Left lobe of liver (tissue), 2 donors: ENCODE measurements at regions not wholly inside any gene's neighbourhood (a gene's known extent, or its start where the extent isn't known, plus 50 kb on each side); places are given as distances from the start of the nearest gene placed in this dataset.
"Not testable (repeated sequence)": the region's sequence is repeated elsewhere in the genome, so short reads cannot be mapped to it uniquely, and the experiment has no call there.

Experiments used
- ATAC-seq: fragments of 200-7000 bp; cut with Tn5 transposase; one replicate; pipeline ENCODE4 v1.9.1; 2020; ENCODE audit warnings: mild to moderate bottlenecking, moderate library complexity
- DNase-seq: peaks from one replicate; pipeline ENCODE4 v3.0.0-alpha.2; 2020; ENCODE audit warnings: low spot score
- donor health status: DM: no; HTN: no; CAD: no; lungs with moderate emphysema.
- donor health status: DM: no; HTN: yes; CAD: no.

DNA sequence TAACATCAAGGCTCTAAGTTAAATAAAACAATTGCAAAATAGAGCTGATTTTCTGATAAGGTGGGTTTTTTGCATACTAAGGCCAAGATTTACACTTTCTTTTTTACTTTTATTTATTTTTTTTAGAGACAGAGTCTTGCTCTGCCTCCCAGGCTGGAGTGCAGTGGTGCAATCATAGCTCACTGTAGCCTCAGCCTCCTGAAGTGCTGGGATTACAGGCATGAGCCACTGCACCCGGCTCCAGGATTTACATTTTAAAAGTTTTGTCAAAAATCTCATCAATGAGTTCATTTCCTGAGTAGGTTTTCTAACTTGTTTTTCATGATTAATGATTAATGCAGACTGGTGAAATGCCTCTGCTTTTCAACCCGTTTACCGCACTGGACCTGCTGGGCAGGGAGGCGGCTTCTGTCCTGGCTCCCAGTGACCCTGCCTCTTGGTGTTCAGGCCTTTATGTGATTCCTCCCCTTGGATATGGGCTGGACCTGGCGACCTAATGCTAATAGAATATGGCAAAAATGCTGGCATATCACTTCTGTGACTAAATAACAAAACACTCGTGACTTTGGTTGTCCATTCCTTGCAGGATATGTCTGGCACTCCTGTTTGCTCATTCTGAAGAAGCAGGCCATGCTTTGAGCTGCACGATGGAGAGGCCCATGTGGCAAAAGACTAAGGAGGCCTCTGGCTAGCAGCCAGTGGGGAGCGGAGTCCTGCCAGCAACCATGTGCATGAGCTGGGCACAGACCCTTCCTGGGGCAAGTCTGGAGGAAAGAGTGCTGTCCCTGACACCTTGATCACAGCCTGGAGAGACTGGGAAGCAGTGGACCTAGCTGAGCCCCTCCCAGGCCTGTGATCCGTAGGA is 72.2 kb upstream of the PTCH1 start:
- ATAC-seq (peak; percentile 93), DNase-seq (peak; percentile 52)

DNA sequence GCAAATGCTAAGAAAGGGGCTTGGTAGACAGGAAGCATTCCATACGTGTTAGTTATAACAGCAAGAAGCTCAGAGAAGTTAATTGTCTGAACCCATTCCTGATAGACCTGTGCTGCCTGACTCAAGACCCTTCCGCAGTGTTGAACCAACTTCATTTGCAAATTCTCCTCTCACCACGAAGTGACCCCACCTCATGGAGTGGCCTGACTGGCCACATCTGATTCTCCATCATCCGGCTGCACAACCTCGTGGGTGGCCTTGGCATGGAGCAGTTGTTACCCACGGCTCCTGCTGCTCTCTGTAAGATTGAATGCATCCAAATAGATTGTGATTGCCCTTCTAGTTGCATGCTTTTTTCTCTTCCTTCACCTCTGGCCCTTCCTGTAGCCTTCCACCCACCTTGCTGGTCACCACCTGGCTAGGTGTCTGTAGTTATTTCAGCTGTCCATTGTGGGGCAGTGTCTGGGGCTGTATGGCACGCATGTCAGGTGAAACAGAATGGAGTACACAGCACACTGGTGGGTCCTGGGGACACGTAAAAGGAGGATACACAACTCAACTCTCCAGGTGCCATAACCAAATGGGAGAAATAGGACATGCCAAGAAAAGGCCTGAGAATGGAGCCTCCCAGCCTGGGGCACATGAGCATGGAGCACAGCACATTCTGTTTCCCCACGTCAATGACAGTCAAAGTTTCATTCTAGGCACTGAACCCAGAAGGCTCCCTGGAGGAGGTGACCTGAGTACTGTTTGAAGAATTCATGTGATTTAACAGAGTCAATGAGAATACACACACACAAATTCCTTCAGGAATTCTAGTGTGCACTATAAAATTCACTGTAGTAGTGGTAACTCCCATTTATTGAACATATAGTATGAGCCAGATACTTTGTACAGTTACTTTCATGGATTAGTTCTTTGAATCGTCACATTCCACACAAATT is 70.5 kb upstream of the PTCH1 start:
- DNase-seq (no peak), ATAC-seq (no peak)

- no peak for DNase-seq
- ATAC-seq, result no peak
Measured at GRCh38 chr9:95586326-95586725, 69.6 kb upstream of the PTCH1 start.

- no peak for DNase-seq
Measured at GRCh38 chr9:95585824-95586223, 69.1 kb upstream of the PTCH1 start.

GRCh38 chr9:95584176-95584575 is 67.4 kb upstream of the PTCH1 start:
- no peak for ATAC-seq
- no peak for DNase-seq

More at GRCh38 chr9:95585824-95586223, 69.1 kb upstream of the PTCH1 start:
- no peak for ATAC-seq

- DNase-seq (no peak), ATAC-seq (no peak)
Measured at GRCh38 chr9:95581900-95582299, 65.1 kb upstream of the PTCH1 start.

DNA sequence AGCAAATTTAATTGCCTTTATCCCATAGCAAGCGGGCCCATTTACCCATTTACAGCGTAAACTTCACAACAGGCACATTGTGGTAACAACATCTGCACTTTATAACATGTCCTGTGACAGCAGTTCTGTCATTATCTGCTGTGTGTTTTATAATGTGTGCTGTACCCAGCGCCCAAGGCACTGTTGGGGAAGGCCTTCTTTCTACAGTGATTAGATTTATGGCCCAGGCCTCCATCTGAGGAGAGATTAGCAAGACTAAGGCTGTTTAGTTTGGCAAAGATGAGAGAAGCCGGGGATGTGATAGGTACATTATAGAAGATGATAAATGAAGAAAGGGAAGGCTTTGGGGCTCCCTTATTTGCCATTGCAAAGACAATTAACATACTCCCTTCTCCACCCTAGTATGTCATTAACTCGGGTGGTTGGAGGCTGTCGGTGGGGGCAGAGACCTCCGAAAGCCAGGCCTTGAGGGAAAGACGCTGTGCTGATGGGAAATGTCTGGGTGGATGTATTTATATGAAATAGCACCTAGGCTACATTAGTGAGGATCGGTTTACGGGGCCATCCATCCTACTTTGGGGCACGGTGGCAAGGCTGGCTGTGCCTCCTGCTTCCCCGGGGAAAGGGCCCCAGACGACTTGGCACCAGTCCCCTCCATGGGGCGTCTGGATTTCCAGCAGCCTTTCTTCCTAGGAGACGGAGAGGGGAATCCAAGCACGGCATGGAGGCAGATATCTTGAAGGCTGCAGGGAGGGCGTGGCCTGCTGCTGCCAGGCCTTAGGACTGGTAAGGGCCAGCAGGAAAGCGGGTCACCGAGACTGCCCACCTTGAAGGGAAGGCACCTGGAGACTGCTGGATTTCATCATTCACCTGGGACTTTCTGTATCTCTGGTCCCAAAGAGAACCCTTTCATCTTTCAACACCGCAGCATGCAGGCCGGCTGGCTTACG is 64.3 kb upstream of the PTCH1 start:
- ATAC-seq, result no peak
- no peak for DNase-seq

DNA sequence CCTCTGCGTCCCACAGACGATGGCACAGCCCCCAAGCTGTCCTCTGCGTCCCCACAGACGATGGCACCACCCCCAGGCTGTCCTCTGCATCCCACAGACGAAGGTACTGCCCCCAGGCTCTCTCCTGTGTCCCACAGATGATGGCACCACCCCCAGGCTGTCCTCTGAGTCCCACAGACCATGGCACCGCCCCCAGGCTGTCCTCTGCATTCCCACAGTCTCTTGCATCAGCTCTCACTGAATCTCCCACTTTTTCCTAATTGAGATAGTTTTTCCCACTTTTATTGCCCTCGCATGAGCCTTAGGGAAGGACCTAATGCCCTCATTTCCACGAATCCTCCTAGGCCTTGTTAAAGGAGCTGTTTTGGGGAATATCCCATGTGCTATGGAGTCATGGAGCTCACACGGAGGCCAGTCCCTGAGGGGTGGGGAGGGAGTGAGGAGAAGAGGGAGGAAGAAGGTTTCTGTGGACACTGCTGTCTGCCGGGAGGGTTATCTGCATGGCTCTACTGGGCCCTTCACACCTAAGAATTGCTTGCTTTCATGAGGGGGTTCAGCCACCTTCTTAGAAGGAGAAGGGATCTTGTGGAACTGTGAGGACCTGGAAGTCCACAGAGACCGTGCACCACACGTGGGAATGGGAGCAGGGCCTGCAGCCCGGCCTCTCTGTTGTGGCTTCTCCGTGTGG is 58.2 kb upstream of the PTCH1 start:
- DNase-seq (no peak), ATAC-seq (no peak)

GRCh38 chr9:95574176-95574575 is 57.4 kb upstream of the PTCH1 start:
- DNase-seq, result no peak
- ATAC-seq, result no peak

DNA sequence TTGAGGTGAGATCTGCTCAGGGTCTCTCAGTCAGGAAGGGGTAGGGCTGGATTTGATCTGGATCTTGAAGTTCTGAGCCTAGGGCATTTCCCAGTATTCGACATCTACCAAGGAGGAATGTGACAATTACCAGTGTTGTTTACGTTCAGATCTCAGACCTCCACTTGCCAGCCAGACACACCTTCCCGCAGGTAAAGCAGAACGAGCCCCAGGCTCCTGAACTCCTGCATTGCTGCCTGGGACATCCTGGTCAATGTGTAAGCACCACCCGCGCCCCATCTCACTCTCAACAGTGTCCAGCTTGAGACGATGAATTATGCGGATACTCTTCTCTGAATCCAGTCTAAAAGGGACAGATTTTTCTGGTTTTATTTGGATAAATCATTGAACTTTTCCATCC is 56.7 kb upstream of the PTCH1 start:
- no peak for ATAC-seq

GRCh38 chr9:95572381-95573151 is 55.8 kb upstream of the PTCH1 start:
- DNase-seq, result no peak
- ATAC-seq, result no peak

More for the DNA sequence above, 56.7 kb upstream of the PTCH1 start:
- DNase-seq, result no peak

- no peak for ATAC-seq
- no peak for DNase-seq
Measured at GRCh38 chr9:95570646-95571045, 53.9 kb upstream of the PTCH1 start.

- no peak for ATAC-seq
- no peak for DNase-seq
Measured at GRCh38 chr9:95570150-95570549, 53.4 kb upstream of the PTCH1 start.

GRCh38 chr9:95568735-95569134 is 52.0 kb upstream of the PTCH1 start:
- DNase-seq, ATAC-seq: not testable (repeated sequence)
